IMR-90 (cell line): ENCODE measurements at regions not wholly inside any gene's neighbourhood (a gene's known extent, or its start where the extent isn't known, plus 50 kb on each side); places are given as distances from the start of the nearest gene placed in this dataset.

ENCODE experiments used
- ATAC-seq: fragments of 200-7000 bp; cut with Tn5 transposase; 2 replicates; pipeline ENCODE4 v1.9.1; 2020; ENCODE audit warnings: low read depth, mild to moderate bottlenecking, moderate library complexity
- BruUV-seq: library from RNA; stranded (reverse); fragments of 400-500 nt; replicated peaks from 2 replicates; lab custom pipeline; 2021; lab: Mats Ljungman, UMichigan
- CTCF ChIA-PET: fragments of 300-600 bp; formaldehyde crosslinking; extraction: SDS; loops from one replicate; lab custom pipeline; 2021; ENCODE audit warnings: antibody characterized with exemption; lab: Yijun Ruan, JAX
- POLR2A ChIA-PET: fragments of 300-600 bp; sonication (Branson Sonifier 250); formaldehyde crosslinking; loops from one replicate; lab custom pipeline; 2022; ENCODE audit warnings: antibody characterized with exemption; ENCODE audit not compliant: unreplicated experiment; lab: Charles Lee
- DNase-seq: peaks from one replicate; pipeline ENCODE4 v3.0.0; 2013
- H2AFZ ChIP-seq: replicated peaks from 2 replicates; pipeline ENCODE3; 2013; ENCODE audit warnings: low read length, mild to moderate bottlenecking; ENCODE audit not compliant: poor library complexity
- H2AK5ac ChIP-seq: 2 replicates; pipeline ENCODE4 v1.6.1; 2013; ENCODE audit warnings: low read depth, low read length, inconsistent platforms
- H2AK9ac ChIP-seq: replicated peaks from 2 replicates; pipeline ENCODE3; 2013; ENCODE audit warnings: mild to moderate bottlenecking, low read depth, low read length, moderate library complexity; ENCODE audit not compliant: poor library complexity
- H2BK120ac ChIP-seq: 2 replicates; pipeline ENCODE4 v1.6.1; 2013; ENCODE audit warnings: low read depth, low read length, inconsistent platforms
- H2BK15ac ChIP-seq: 3 replicates; pipeline ENCODE4 v1.6.1; 2013; ENCODE audit warnings: low read depth, low read length, inconsistent platforms
- H2BK20ac ChIP-seq: 2 replicates; pipeline ENCODE4 v1.6.1; 2013; ENCODE audit warnings: low read depth, mild to moderate bottlenecking, inconsistent platforms, low read length, moderate library complexity
- H2BK5ac ChIP-seq: 2 replicates; pipeline ENCODE4 v1.6.1; 2013; ENCODE audit warnings: mild to moderate bottlenecking, low read depth, low read length, inconsistent platforms; ENCODE audit not compliant: poor library complexity, severe bottlenecking
- H3K14ac ChIP-seq: replicated peaks from 2 replicates; pipeline ENCODE4 v1.6.1; 2013; ENCODE audit warnings: low read depth, low read length, inconsistent platforms
- H3K18ac ChIP-seq: 2 replicates; pipeline ENCODE4 v1.6.1; 2013; ENCODE audit warnings: low read depth, low read length, control low read depth
- H3K23ac ChIP-seq: 2 replicates; pipeline ENCODE4 v1.6.1; 2013; ENCODE audit warnings: low read depth, low read length, inconsistent platforms
- H3K27ac ChIP-seq: 2 replicates; pipeline ENCODE4 v1.5.1; 2013; ENCODE audit warnings: mild to moderate bottlenecking, control low read depth, low read length; ENCODE audit not compliant: insufficient read depth
- H3K27me3 ChIP-seq: 2 replicates; pipeline ENCODE4 v1.6.1; 2013; ENCODE audit warnings: low read length; ENCODE audit not compliant: control insufficient read depth, insufficient read depth
- H3K36me3 ChIP-seq: 2 replicates; pipeline ENCODE4 v1.6.1; 2013; ENCODE audit warnings: low read length, mixed read lengths; ENCODE audit not compliant: control insufficient read depth, insufficient read depth
- H3K4ac ChIP-seq: 2 replicates; pipeline ENCODE4 v1.6.1; 2013; ENCODE audit warnings: low read depth, low read length, inconsistent platforms
- H3K4me1 ChIP-seq: 2 replicates; pipeline ENCODE4 v1.6.1; 2013; ENCODE audit warnings: low read length, mixed read lengths; ENCODE audit not compliant: control insufficient read depth, insufficient read depth
- H3K4me2 ChIP-seq: 2 replicates; pipeline ENCODE4 v1.6.1; 2013; ENCODE audit warnings: low read depth, mild to moderate bottlenecking, control low read depth, low read length, moderate library complexity
- H3K4me3 ChIP-seq: 2 replicates; pipeline ENCODE4 v1.5.1; 2013; ENCODE audit warnings: low read depth, mild to moderate bottlenecking, control low read depth, low read length, moderate library complexity; ENCODE audit not compliant: insufficient read depth
- H3K56ac ChIP-seq: 2 replicates; pipeline ENCODE4 v1.6.1; 2013; ENCODE audit warnings: low read length, inconsistent platforms; ENCODE audit not compliant: insufficient read depth; ENCODE audit errors: extremely low read depth
- H3K79me1 ChIP-seq, 2 experiments: 2 replicates each; pipeline ENCODE4 v1.6.1; 2013; ENCODE audit warnings: low read length in 2 of 2, inconsistent platforms in 1 of 2, low read depth in 1 of 2
- H3K9ac ChIP-seq: 2 replicates; pipeline ENCODE4 v1.6.1; 2013; ENCODE audit warnings: low read depth, low read length, control low read depth
- H3K9me1 ChIP-seq: 2 replicates; pipeline ENCODE4 v1.6.1; 2013; ENCODE audit warnings: low read length, inconsistent platforms; ENCODE audit not compliant: insufficient read depth
- H3K9me3 ChIP-seq: 2 replicates; pipeline ENCODE4 v1.6.1; 2013; ENCODE audit warnings: low read length; ENCODE audit not compliant: control insufficient read depth, insufficient read depth
- H4K20me1 ChIP-seq: 2 replicates; pipeline ENCODE4 v1.6.1; 2013; ENCODE audit warnings: low read length, inconsistent platforms; ENCODE audit not compliant: insufficient read depth
- H4K5ac ChIP-seq: 2 replicates; pipeline ENCODE4 v1.6.1; 2013; ENCODE audit warnings: mild to moderate bottlenecking, low read depth, low read length, control low read depth
- H4K8ac ChIP-seq, 2 experiments: 2 replicates each; pipeline ENCODE4 v1.6.1; 2013; ENCODE audit warnings: low read depth in 2 of 2, low read length in 2 of 2, control low read depth in 1 of 2, inconsistent platforms in 1 of 2
- H4K91ac ChIP-seq: 2 replicates; pipeline ENCODE4 v1.6.1; 2013; ENCODE audit warnings: low read depth, low read length, inconsistent platforms; ENCODE audit not compliant: insufficient read depth
- BHLHE40 ChIP-seq: fragments of 150-350 bp; IDR thresholded peaks from 2 replicates; pipeline ENCODE4 v1.6.1; 2016; ENCODE audit warnings: mild to moderate bottlenecking, low read depth, low read length
- CEBPB ChIP-seq: IDR thresholded peaks from 2 replicates; pipeline ENCODE4 v1.6.1; 2012; ENCODE audit warnings: low read depth, low read length, improper control_type of control experiment
- CHD1 ChIP-seq: IDR thresholded peaks from 2 replicates; pipeline ENCODE4 v1.6.1; 2012; ENCODE audit warnings: low read depth, low read length, improper control_type of control experiment
- CTCF ChIP-seq: conservative IDR thresholded peaks from 2 replicates; pipeline ENCODE4 v1.5.1; 2012; ENCODE audit warnings: mild to moderate bottlenecking, low read depth, low read length, improper control_type of control experiment
- ELK1 ChIP-seq: fragments of 150-350 bp; IDR thresholded peaks from 2 replicates; pipeline ENCODE4 v1.6.1; 2016; ENCODE audit warnings: low read depth, mild to moderate bottlenecking, low read length, moderate library complexity, borderline replicate concordance
- FOS ChIP-seq: fragments of 150-350 bp; IDR thresholded peaks from 2 replicates; pipeline ENCODE4 v1.6.1; 2016; ENCODE audit warnings: low read depth, low read length
- MAZ ChIP-seq: IDR thresholded peaks from 2 replicates; pipeline ENCODE4 v1.6.1; 2012; ENCODE audit warnings: low read depth, mild to moderate bottlenecking, low read length, improper control_type of control experiment, moderate library complexity, borderline replicate concordance
- MXI1 ChIP-seq: IDR thresholded peaks from 2 replicates; pipeline ENCODE4 v1.6.1; 2012; ENCODE audit warnings: low read depth, mild to moderate bottlenecking, low read length, moderate library complexity, borderline replicate concordance
- NFE2L2 ChIP-seq: fragments of 150-350 bp; IDR thresholded peaks from 2 replicates; pipeline ENCODE4 v1.6.1; 2016; ENCODE audit warnings: low read depth, mild to moderate bottlenecking, low read length
- POLR2A ChIP-seq: IDR thresholded peaks from 2 replicates; pipeline ENCODE4 v1.6.1; 2012; ENCODE audit warnings: mild to moderate bottlenecking, low read depth, low read length
- RAD21 ChIP-seq: IDR thresholded peaks from 2 replicates; pipeline ENCODE4 v1.6.1; 2012; ENCODE audit warnings: low read length, improper control_type of control experiment
- RFX5 ChIP-seq: IDR thresholded peaks from 2 replicates; pipeline ENCODE4 v1.8.0; 2012; ENCODE audit warnings: low read depth, mild to moderate bottlenecking, low read length, moderate library complexity
- USF2 ChIP-seq: fragments of 150-350 bp; IDR thresholded peaks from 2 replicates; pipeline ENCODE4 v1.6.1; 2017; ENCODE audit warnings: mild to moderate bottlenecking, antibody characterized with exemption, low read length, low read depth
- WGBS, 2 experiments: methylation state at CpG; one replicate each; pipeline versions ENCODE4 v1.1.5 to v1.1.7; 2013; ENCODE audit warnings: missing lambda C conversion rate in 2 of 2; ENCODE audit not compliant: insufficient read length in 1 of 2; ENCODE audit errors: extremely low coverage in 2 of 2; 5-methylcytosine and 5-hydroxymethylcytosine counted together
- dilution Hi-C: fragments of 300-500 bp; cut with HindIII; formaldehyde crosslinking; loops from one replicate; pipeline ENCODE4 v1.14.3; 2018; ENCODE audit warnings: low sequenced_read_pairs; ENCODE audit not compliant: unreplicated experiment
- in situ Hi-C: fragments of 300-500 bp; cut with MboI; formaldehyde crosslinking; loops from 3 replicates; pipeline ENCODE4 v1.14.3; 2019; ENCODE audit warnings: low sequenced_read_pairs, inconsistent platforms, mixed read lengths
- intact Hi-C: fragments of 100-400 bp; cut with micrococcal nuclease; formaldehyde crosslinking; loops from 2 replicates; pipeline ENCODE4 v1.10.0; 2022

- dilution Hi-C loops = no loop called here
- POLR2A ChIA-PET = no interaction called here
These were observed 486.2 kb downstream of the EPHA4 start for GRCh38 chr2:221085936-221086335.

More at GRCh38 chr2:221085936-221086335, 486.2 kb downstream of the EPHA4 start:
- no peak overlapping the region for H3K4me2 ChIP-seq
- no peaks in the 10 kb centered on the region for H3K79me1 ChIP-seq
- H2AK5ac ChIP-seq = no peak overlapping the region
- no peak overlapping the region for H2BK20ac ChIP-seq
- DNase-seq = no peak
- no peak overlapping the region for H3K9ac ChIP-seq
- H3K36me3 ChIP-seq = no peaks in the 10 kb centered on the region
- H3K23ac ChIP-seq = no peak overlapping the region
- H4K20me1 ChIP-seq = no peaks in the 10 kb centered on the region
- CTCF ChIA-PET = no interaction called here
- H2BK15ac ChIP-seq = no peak overlapping the region
- BruUV-seq = no TSS peak
- intact Hi-C loops = no loop called here
- in situ Hi-C loops = no loop called here
- no CpG with 5 or more reads among the region's 1 CpG for WGBS, 2 experiments
- H2AK9ac ChIP-seq = no peak overlapping the region
- H3K56ac ChIP-seq = no peak overlapping the region
- ATAC-seq = no peak
- TF ChIP-seq RFX5 = no peak
- no peak for TF ChIP-seq MXI1
- no peak for TF ChIP-seq CHD1
- TF ChIP-seq BHLHE40 = no peak
- TF ChIP-seq USF2 = no peak
- no peak for TF ChIP-seq NFE2L2
- TF ChIP-seq POLR2A = no peak
- no peak for TF ChIP-seq RAD21
- TF ChIP-seq MAZ = no peak
- no peak for TF ChIP-seq ELK1
- no peak for TF ChIP-seq FOS
- no peak for TF ChIP-seq CTCF
- no peak for TF ChIP-seq CEBPB
- H3K9me1 ChIP-seq = no peaks in the 10 kb centered on the region
- no peak overlapping the region for H3K14ac ChIP-seq
- no peak overlapping the region for H3K18ac ChIP-seq
- peaks cover 2% of the 10 kb centered on the region; the same call in 1 of the 2 replicates for H3K27me3 ChIP-seq
- H2BK5ac ChIP-seq = no peak overlapping the region
- no peak overlapping the region for H2BK120ac ChIP-seq
- H3K9me3 ChIP-seq = no peaks in the 10 kb centered on the region
- no peak overlapping the region for H3K27ac ChIP-seq
- no peak overlapping the region for H3K4me3 ChIP-seq
- H2AFZ ChIP-seq = no peak overlapping the region
- no peak overlapping the region for H4K91ac ChIP-seq
- H4K8ac ChIP-seq = no peak overlapping the region
- H3K4me1 ChIP-seq = peaks cover 2% of the 10 kb centered on the region; the same call in 1 of the 2 replicates
- no peak overlapping the region for H3K4ac ChIP-seq
- no peak overlapping the region for H4K5ac ChIP-seq
